ENCODE measurements at regions not wholly inside any gene's neighbourhood (a gene's known extent, or its start where the extent isn't known, plus 50 kb on each side); places are given as distances from the start of the nearest gene placed in this dataset.

- Histone ChIP-seq H3K9ac (ENCODE audit: low read depth, low read length) (no peak overlapping the region), H3K79me1 (ENCODE audit: low read depth in 1 of 2, low read length in 2 of 2) (no peaks in the 10 kb centered on the region), H2BK5ac (ENCODE audit: low read depth, low read length, poor library complexity, severe bottlenecking) (no peak overlapping the region), H3K4me2 (ENCODE audit: low read depth, low read length) (no peak overlapping the region), H3K4ac (ENCODE audit: low read depth, low read length) (no peak overlapping the region), H3K23ac (ENCODE audit: low read depth, low read length) (no peak overlapping the region), H2BK20ac (ENCODE audit: low read depth, low read length) (no peak overlapping the region), H2BK15ac (ENCODE audit: low read depth, low read length) (no peak overlapping the region), H2AK5ac (ENCODE audit: low read depth, low read length) (no peak overlapping the region), H2AK9ac (replicated peaks; ENCODE audit: low read depth, low read length, poor library complexity) (no peak overlapping the region), H3K9me3 (ENCODE audit: control insufficient read depth, insufficient read depth, low read length) (peaks cover 12% of the 10 kb centered on the region), H4K91ac (ENCODE audit: insufficient read depth, low read depth, low read length) (no peak overlapping the region), H3K27me3 (ENCODE audit: control insufficient read depth, insufficient read depth, low read length) (no peaks in the 10 kb centered on the region), H3K4me3 (ENCODE audit: insufficient read depth, low read depth, low read length) (no peak overlapping the region), H3K9me1 (ENCODE audit: insufficient read depth, low read length) (no peaks in the 10 kb centered on the region), H3K14ac (replicated peaks; ENCODE audit: low read depth, low read length) (no peak overlapping the region), H3K18ac (ENCODE audit: low read depth, low read length) (no peak overlapping the region), H3K56ac (ENCODE audit: extremely low read depth, insufficient read depth, low read length) (no peak overlapping the region), H4K20me1 (ENCODE audit: insufficient read depth, low read length) (no peaks in the 10 kb centered on the region), H2BK120ac (ENCODE audit: low read depth, low read length) (no peak overlapping the region), H2AFZ (replicated peaks; ENCODE audit: low read length, poor library complexity) (no peak overlapping the region), H3K36me3 (ENCODE audit: control insufficient read depth, insufficient read depth, low read length) (no peaks in the 10 kb centered on the region), H4K8ac (ENCODE audit: low read depth in 2 of 2, low read length in 2 of 2) (no peak overlapping the region), H3K4me1 (ENCODE audit: control insufficient read depth, insufficient read depth, low read length) (no peaks in the 10 kb centered on the region), H4K5ac (ENCODE audit: low read depth, low read length) (no peak overlapping the region), H3K27ac (ENCODE audit: insufficient read depth, low read length) (no peak overlapping the region)
- ChIA-PET POLR2A (ENCODE audit: unreplicated experiment) (no interaction called here), CTCF (no interaction called here)
- intact Hi-C loops (cut with micrococcal nuclease) (no loop called here), in situ Hi-C loops (cut with MboI; ENCODE audit: low sequenced_read_pairs) (no loop called here), dilution Hi-C loops (cut with HindIII; ENCODE audit: low sequenced_read_pairs, unreplicated experiment) (no loop called here)
- BruUV-seq (replicated peaks) = no TSS peak
- no peak for DNase-seq
- no CpG with 5 or more reads among the region's 3 CpGs for WGBS, 2 experiments (ENCODE audit: extremely low coverage in 2 of 2, insufficient read length in 1 of 2)
- TF ChIP-seq USF2 (IDR thresholded peaks at IDR 0.05; ENCODE audit: low read depth, low read length) = no peak
- TF ChIP-seq ELK1 (IDR thresholded peaks at IDR 0.05; ENCODE audit: borderline replicate concordance, low read depth, low read length) = no peak
- no peak for TF ChIP-seq MAFK (IDR thresholded peaks at IDR 0.05; ENCODE audit: low read depth, low read length)
- no peak for TF ChIP-seq CEBPB (IDR thresholded peaks at IDR 0.05; ENCODE audit: low read depth, low read length)
- no peak for TF ChIP-seq NFE2L2 (IDR thresholded peaks at IDR 0.05; ENCODE audit: low read depth, low read length)
- no peak for TF ChIP-seq BHLHE40 (IDR thresholded peaks at IDR 0.05; ENCODE audit: low read depth, low read length)
- TF ChIP-seq RCOR1 (IDR thresholded peaks at IDR 0.05; ENCODE audit: insufficient replicate concordance, low read length) = no peak
- TF ChIP-seq CHD1 (IDR thresholded peaks at IDR 0.05; ENCODE audit: low read depth, low read length) = no peak
- TF ChIP-seq MXI1 (IDR thresholded peaks at IDR 0.05; ENCODE audit: borderline replicate concordance, low read depth, low read length) = no peak
- TF ChIP-seq RAD21 (IDR thresholded peaks at IDR 0.05; ENCODE audit: low read length) = no peak
- no peak for TF ChIP-seq MAZ (IDR thresholded peaks at IDR 0.05; ENCODE audit: borderline replicate concordance, low read depth, low read length)
- no peak for TF ChIP-seq SMC3 (IDR thresholded peaks at IDR 0.05; ENCODE audit: low read depth, low read length)
- TF ChIP-seq RFX5 (IDR thresholded peaks at IDR 0.05; ENCODE audit: low read depth, low read length) = no peak
- no peak for TF ChIP-seq POLR2A (IDR thresholded peaks at IDR 0.05; ENCODE audit: low read depth, low read length)
- ATAC-seq (ENCODE audit: low read depth) = no peak
Measured at GRCh38 chr14:98114122-98114895, 1157.7 kb downstream of the BCL11B start.

Measured in IMR-90 (cell line).